GM12878 (cell line): ENCODE measurements at regions not wholly inside any gene's neighbourhood (a gene's known extent, or its start where the extent isn't known, plus 50 kb on each side); places are given as distances from the start of the nearest gene placed in this dataset.

Experiments used
- MXI1 ChIP-seq: fragments of 150-350 bp; IDR thresholded peaks from 2 replicates; pipeline ENCODE4 v1.6.1; 2011; ENCODE audit warnings: low read depth, mild to moderate bottlenecking, inconsistent platforms, low read length, improper control_type of control experiment
- NFYA ChIP-seq: IDR thresholded peaks from 2 replicates; pipeline ENCODE4 v1.6.1; 2011; ENCODE audit warnings: low read depth, mild to moderate bottlenecking, low read length, improper control_type of control experiment, borderline replicate concordance
- POLR2A ChIP-seq: IDR thresholded peaks from 2 replicates; pipeline ENCODE4 v1.6.1; 2011; ENCODE audit warnings: low read depth, mild to moderate bottlenecking, low read length
- RB1 ChIP-seq: fragments of 450-650 bp; formaldehyde crosslinking; IDR thresholded peaks from 2 replicates; pipeline ENCODE4 v1.6.1; 2017; ENCODE audit warnings: mild to moderate bottlenecking, borderline replicate concordance
- SREBF1 ChIP-seq: IDR thresholded peaks from 2 replicates; pipeline ENCODE4 v1.6.1; 2012; ENCODE audit warnings: mild to moderate bottlenecking, low read length
- TF ChIP-seq, protein P1 (sequence below), 3 experiments: IDR thresholded peaks in 2 of 3; conservative IDR thresholded peaks in 1 of 3; 2 replicates each; pipeline ENCODE4 v1.5.1; 2011; ENCODE audit warnings: low read depth in 3 of 3, low read length in 3 of 3, mild to moderate bottlenecking in 3 of 3, control low read depth in 2 of 3, moderate library complexity in 2 of 3, inconsistent platforms in 1 of 3, mixed read lengths in 1 of 3; ENCODE audit not compliant: control insufficient read depth in 2 of 3, insufficient read depth in 1 of 3; ENCODE audit errors: extremely low read depth in 1 of 3
- TF ChIP-seq, protein P2 (sequence below): IDR thresholded peaks from 2 replicates; pipeline ENCODE4 v1.6.1; 2012; ENCODE audit warnings: low read depth, low read length, improper control_type of control experiment
- TF ChIP-seq, protein P3 (sequence below): fragments of 450-650 bp; formaldehyde crosslinking; IDR thresholded peaks from 2 replicates; pipeline ENCODE4 v1.4.0; 2020; ENCODE audit warnings: mild to moderate bottlenecking, moderate library complexity
- TF ChIP-seq, protein P4 (sequence below): fragments of 450-650 bp; IDR thresholded peaks from 2 replicates; pipeline ENCODE4 v1.6.1; 2016; ENCODE audit warnings: mild to moderate bottlenecking, moderate library complexity, borderline replicate concordance

DNA sequence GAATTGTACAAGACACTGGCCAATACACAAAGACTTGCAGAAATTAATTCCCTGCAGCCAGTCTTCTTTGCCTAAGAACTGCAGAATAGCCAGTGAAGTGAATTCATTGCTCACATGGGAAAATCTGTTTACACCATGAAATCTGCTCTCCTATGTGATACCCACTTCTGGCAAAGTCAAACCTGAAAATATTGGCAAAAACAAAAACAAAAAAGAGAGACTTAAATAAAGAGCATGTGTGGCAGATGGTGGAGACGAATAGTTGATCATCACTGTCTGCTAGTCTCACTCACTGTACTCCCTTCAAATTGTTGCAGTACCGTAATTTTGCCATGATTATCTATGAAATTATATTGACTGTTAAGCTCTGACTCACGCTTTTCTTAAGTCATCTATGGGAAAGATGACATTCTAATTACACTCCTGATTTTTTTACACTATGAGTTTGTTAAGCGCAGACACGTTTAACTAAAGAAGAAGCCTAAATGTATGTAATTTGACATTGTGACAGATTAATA is 406.8 kb downstream of the PCDH7 start:
- TF ChIP-seq MXI1 (no peak), RB1 (no peak), POLR2A (no peak), SREBF1 (no peak), NFYA (no peak)
- TF ChIP-seq, protein P1, sequence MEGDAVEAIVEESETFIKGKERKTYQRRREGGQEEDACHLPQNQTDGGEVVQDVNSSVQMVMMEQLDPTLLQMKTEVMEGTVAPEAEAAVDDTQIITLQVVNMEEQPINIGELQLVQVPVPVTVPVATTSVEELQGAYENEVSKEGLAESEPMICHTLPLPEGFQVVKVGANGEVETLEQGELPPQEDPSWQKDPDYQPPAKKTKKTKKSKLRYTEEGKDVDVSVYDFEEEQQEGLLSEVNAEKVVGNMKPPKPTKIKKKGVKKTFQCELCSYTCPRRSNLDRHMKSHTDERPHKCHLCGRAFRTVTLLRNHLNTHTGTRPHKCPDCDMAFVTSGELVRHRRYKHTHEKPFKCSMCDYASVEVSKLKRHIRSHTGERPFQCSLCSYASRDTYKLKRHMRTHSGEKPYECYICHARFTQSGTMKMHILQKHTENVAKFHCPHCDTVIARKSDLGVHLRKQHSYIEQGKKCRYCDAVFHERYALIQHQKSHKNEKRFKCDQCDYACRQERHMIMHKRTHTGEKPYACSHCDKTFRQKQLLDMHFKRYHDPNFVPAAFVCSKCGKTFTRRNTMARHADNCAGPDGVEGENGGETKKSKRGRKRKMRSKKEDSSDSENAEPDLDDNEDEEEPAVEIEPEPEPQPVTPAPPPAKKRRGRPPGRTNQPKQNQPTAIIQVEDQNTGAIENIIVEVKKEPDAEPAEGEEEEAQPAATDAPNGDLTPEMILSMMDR (IDR thresholded peaks at IDR 0.05 in 2 of 3, conservative IDR thresholded peaks at IDR 0.05 in 1 of 3; ENCODE audit: control insufficient read depth in 2 of 3, extremely low read depth in 1 of 3, insufficient read depth in 1 of 3, low read depth in 3 of 3, low read length in 3 of 3): no peak
- TF ChIP-seq, protein P2, sequence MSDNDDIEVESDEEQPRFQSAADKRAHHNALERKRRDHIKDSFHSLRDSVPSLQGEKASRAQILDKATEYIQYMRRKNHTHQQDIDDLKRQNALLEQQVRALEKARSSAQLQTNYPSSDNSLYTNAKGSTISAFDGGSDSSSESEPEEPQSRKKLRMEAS: no peak
- TF ChIP-seq, protein P3, sequence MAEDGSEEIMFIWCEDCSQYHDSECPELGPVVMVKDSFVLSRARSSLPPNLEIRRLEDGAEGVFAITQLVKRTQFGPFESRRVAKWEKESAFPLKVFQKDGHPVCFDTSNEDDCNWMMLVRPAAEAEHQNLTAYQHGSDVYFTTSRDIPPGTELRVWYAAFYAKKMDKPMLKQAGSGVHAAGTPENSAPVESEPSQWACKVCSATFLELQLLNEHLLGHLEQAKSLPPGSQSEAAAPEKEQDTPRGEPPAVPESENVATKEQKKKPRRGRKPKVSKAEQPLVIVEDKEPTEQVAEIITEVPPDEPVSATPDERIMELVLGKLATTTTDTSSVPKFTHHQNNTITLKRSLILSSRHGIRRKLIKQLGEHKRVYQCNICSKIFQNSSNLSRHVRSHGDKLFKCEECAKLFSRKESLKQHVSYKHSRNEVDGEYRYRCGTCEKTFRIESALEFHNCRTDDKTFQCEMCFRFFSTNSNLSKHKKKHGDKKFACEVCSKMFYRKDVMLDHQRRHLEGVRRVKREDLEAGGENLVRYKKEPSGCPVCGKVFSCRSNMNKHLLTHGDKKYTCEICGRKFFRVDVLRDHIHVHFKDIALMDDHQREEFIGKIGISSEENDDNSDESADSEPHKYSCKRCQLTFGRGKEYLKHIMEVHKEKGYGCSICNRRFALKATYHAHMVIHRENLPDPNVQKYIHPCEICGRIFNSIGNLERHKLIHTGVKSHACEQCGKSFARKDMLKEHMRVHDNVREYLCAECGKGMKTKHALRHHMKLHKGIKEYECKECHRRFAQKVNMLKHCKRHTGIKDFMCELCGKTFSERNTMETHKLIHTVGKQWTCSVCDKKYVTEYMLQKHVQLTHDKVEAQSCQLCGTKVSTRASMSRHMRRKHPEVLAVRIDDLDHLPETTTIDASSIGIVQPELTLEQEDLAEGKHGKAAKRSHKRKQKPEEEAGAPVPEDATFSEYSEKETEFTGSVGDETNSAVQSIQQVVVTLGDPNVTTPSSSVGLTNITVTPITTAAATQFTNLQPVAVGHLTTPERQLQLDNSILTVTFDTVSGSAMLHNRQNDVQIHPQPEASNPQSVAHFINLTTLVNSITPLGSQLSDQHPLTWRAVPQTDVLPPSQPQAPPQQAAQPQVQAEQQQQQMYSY (CRISPR knock-in tag): no peak
- TF ChIP-seq, protein P4, sequence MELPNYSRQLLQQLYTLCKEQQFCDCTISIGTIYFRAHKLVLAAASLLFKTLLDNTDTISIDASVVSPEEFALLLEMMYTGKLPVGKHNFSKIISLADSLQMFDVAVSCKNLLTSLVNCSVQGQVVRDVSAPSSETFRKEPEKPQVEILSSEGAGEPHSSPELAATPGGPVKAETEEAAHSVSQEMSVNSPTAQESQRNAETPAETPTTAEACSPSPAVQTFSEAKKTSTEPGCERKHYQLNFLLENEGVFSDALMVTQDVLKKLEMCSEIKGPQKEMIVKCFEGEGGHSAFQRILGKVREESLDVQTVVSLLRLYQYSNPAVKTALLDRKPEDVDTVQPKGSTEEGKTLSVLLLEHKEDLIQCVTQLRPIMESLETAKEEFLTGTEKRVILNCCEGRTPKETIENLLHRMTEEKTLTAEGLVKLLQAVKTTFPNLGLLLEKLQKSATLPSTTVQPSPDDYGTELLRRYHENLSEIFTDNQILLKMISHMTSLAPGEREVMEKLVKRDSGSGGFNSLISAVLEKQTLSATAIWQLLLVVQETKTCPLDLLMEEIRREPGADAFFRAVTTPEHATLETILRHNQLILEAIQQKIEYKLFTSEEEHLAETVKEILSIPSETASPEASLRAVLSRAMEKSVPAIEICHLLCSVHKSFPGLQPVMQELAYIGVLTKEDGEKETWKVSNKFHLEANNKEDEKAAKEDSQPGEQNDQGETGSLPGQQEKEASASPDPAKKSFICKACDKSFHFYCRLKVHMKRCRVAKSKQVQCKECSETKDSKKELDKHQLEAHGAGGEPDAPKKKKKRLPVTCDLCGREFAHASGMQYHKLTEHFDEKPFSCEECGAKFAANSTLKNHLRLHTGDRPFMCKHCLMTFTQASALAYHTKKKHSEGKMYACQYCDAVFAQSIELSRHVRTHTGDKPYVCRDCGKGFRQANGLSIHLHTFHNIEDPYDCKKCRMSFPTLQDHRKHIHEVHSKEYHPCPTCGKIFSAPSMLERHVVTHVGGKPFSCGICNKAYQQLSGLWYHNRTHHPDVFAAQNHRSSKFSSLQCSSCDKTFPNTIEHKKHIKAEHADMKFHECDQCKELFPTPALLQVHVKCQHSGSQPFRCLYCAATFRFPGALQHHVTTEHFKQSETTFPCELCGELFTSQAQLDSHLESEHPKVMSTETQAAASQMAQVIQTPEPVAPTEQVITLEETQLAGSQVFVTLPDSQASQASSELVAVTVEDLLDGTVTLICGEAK: no peak
